ENCODE measurements at regions not wholly inside any gene's neighbourhood (a gene's known extent, or its start where the extent isn't known, plus 50 kb on each side); places are given as distances from the start of the nearest gene placed in this dataset.

GRCh38 chr3:190737446-190737845 lies 125.0 kb downstream of the GMNC start:
- H3K18ac ChIP-seq (ENCODE audit: extremely low read depth, low read length), result no peak overlapping the region
- no peak overlapping the region for H4K91ac ChIP-seq (replicated peaks; ENCODE audit: insufficient read length, low read length)
- H3K23ac ChIP-seq (ENCODE audit: insufficient read length), result no peak overlapping the region
- H3K4ac ChIP-seq (replicated peaks; ENCODE audit: insufficient read length, low read depth, low read length), result no peak overlapping the region
- no peak overlapping the region for H3K14ac ChIP-seq (ENCODE audit: insufficient read length)
- no peaks in the 10 kb centered on the region for H3K9me3 ChIP-seq (ENCODE audit: insufficient read depth in 2 of 2, low read depth in 1 of 2, low read length in 1 of 2)
- WGBS, 2 experiments (ENCODE audit: extremely low coverage in 1 of 2, insufficient coverage in 1 of 2, insufficient read length in 1 of 2, insufficient replicate concordance in 2 of 2, low coverage in 1 of 2, low lambda C conversion rate in 2 of 2, missing lambda C conversion rate in 1 of 2), result 89% methylated on average over 4 of the region's 4 CpGs; no CpG with 5 or more reads in 1 of the 2 experiments
- no peaks in the 10 kb centered on the region for H3K23me2 ChIP-seq (ENCODE audit: low read depth, low read length)
- H3K4me2 ChIP-seq (ENCODE audit: insufficient read depth in 1 of 2, low read depth in 2 of 2, low read length in 2 of 2), result no peak overlapping the region
- H2AK5ac ChIP-seq (ENCODE audit: low read depth, low read length), result no peak overlapping the region
- no peak for DNase-seq (ENCODE audit: low read depth in 1 of 2, low spot score in 2 of 2)
- FAIRE-seq, result no peak
- H2BK120ac ChIP-seq (replicated peaks; ENCODE audit: low read depth, low read length), result no peak overlapping the region
- H3K27me3 ChIP-seq (replicated peaks in 1 of 4; ENCODE audit: control insufficient read depth in 3 of 4, extremely low read depth in 1 of 4, insufficient read depth in 3 of 4, low read length in 3 of 4), result no peaks in the 10 kb centered on the region
- no peak overlapping the region for H4K5ac ChIP-seq (ENCODE audit: insufficient read length, low read depth, low read length)
- H3K36me3 ChIP-seq (ENCODE audit: control insufficient read depth in 2 of 4, insufficient read depth in 4 of 4, low read length in 3 of 4), result no peaks in the 10 kb centered on the region
- POLR2A ChIA-PET (ENCODE audit: partially characterized antibody), result no interaction called here
- no peaks in the 10 kb centered on the region for H4K20me1 ChIP-seq (replicated peaks in 1 of 2; ENCODE audit: control insufficient read depth in 1 of 2, insufficient read depth in 2 of 2, low read length in 2 of 2)
- no peak overlapping the region for H3K9ac ChIP-seq (replicated peaks in 1 of 4; ENCODE audit: extremely low read depth in 1 of 4, low read depth in 3 of 4, low read length in 3 of 4)
- H2AFZ ChIP-seq (ENCODE audit: low read length), result no peak overlapping the region
- no peaks in the 10 kb centered on the region for H3K79me2 ChIP-seq (ENCODE audit: control insufficient read depth in 1 of 2, insufficient read depth in 2 of 2, low read length in 2 of 2)
- CTCF ChIA-PET (ENCODE audit: partially characterized antibody), result no interaction called here
- no peaks in the 10 kb centered on the region; a peak in 1 of 7 replicates for H3K4me1 ChIP-seq (replicated peaks in 1 of 4; ENCODE audit: control insufficient read depth in 3 of 4, insufficient read depth in 4 of 4, low read length in 3 of 4)
- H2BK20ac ChIP-seq (ENCODE audit: low read length), result no peak overlapping the region
- H3K4me3 ChIP-seq (ENCODE audit: extremely low read depth in 1 of 4, insufficient read depth in 2 of 4, low read depth in 3 of 4, low read length in 4 of 4), result no peak overlapping the region
- no peaks in the 10 kb centered on the region for H3K79me1 ChIP-seq (ENCODE audit: low read depth, low read length)
- H3K27ac ChIP-seq (ENCODE audit: low read depth, low read length), result no peak overlapping the region
- no peak overlapping the region for H2BK12ac ChIP-seq (ENCODE audit: low read depth, low read length)
- H2BK5ac ChIP-seq (ENCODE audit: low read depth, low read length), result no peak overlapping the region
- H2BK15ac ChIP-seq (ENCODE audit: low read length), result no peak overlapping the region
- no peak overlapping the region for H3K56ac ChIP-seq (replicated peaks; ENCODE audit: insufficient read length, low read depth, low read length)
- H4K8ac ChIP-seq (ENCODE audit: extremely low read depth, insufficient read depth, low read length), result no peak overlapping the region
- no peak for TF ChIP-seq SIRT6 (IDR thresholded peaks at IDR 0.05; ENCODE audit: low read length)
- TF ChIP-seq KDM5A (IDR thresholded peaks at IDR 0.05; ENCODE audit: low read length), result no peak
- TF ChIP-seq SRF (IDR thresholded peaks at IDR 0.05; ENCODE audit: low read depth, low read length), result no peak
- TF ChIP-seq TBP (IDR thresholded peaks at IDR 0.05; ENCODE audit: low read depth, low read length), result no peak
- no peak for TF ChIP-seq PHF8 (conservative IDR thresholded peaks at IDR 0.05; ENCODE audit: low read depth, low read length)
- TF ChIP-seq SUZ12 (IDR thresholded peaks at IDR 0.05; ENCODE audit: low read length), result no peak
- TF ChIP-seq RXRA (IDR thresholded peaks at IDR 0.05; ENCODE audit: insufficient read depth, low read depth, low read length), result no peak

Measured in H1 (cell line).